ENCODE measurements at regions not wholly inside any gene's neighbourhood (a gene's known extent, or its start where the extent isn't known, plus 50 kb on each side); places are given as distances from the start of the nearest gene placed in this dataset.

- no peak for DNase-seq
Measured at GRCh38 chr9:86679909-86680308, 267.4 kb downstream of the GAS1 start.

GRCh38 chr9:86676396-86676795 lies 270.9 kb downstream of the GAS1 start:
- DNase-seq = no peak

- DNase-seq = no peak
Measured at GRCh38 chr9:86675805-86676204, 271.5 kb downstream of the GAS1 start.

- DNase-seq = no peak
Measured at GRCh38 chr9:86674487-86674886, 272.8 kb downstream of the GAS1 start.

- no peak for DNase-seq
Measured at GRCh38 chr9:86672966-86673365, 274.3 kb downstream of the GAS1 start.

- DNase-seq = no peak
Measured at GRCh38 chr9:86672301-86672700, 275.0 kb downstream of the GAS1 start.

- no peak for DNase-seq
Measured at GRCh38 chr9:86671018-86671417, 276.3 kb downstream of the GAS1 start.

GRCh38 chr9:86670536-86670935 lies 276.8 kb downstream of the GAS1 start:
- no peak for DNase-seq

- DNase-seq = no peak
Measured at GRCh38 chr9:86670076-86670475, 277.2 kb downstream of the GAS1 start.

- no peak for DNase-seq
Measured at GRCh38 chr9:86669422-86669821, 277.9 kb downstream of the GAS1 start.

GRCh38 chr9:86668488-86668887 lies 278.8 kb downstream of the GAS1 start:
- no peak for DNase-seq

- no peak for DNase-seq
Measured at GRCh38 chr9:86667307-86667706, 280.0 kb downstream of the GAS1 start.

- no peak for DNase-seq
Measured at GRCh38 chr9:86665416-86665815, 281.9 kb downstream of the GAS1 start.

- DNase-seq = no peak
Measured at GRCh38 chr9:86664603-86665002, 282.7 kb downstream of the GAS1 start.

GRCh38 chr9:86663905-86664304 lies 283.4 kb downstream of the GAS1 start:
- DNase-seq = no peak

- DNase-seq = no peak
Measured at GRCh38 chr9:86662890-86663468, 284.3 kb downstream of the GAS1 start.

GRCh38 chr9:86660146-86660943 lies 287.0 kb downstream of the GAS1 start:
- DNase-seq = no peak

GRCh38 chr9:86659413-86660046 lies 287.8 kb downstream of the GAS1 start:
- no peak for DNase-seq

- no peak for DNase-seq
Measured at GRCh38 chr9:86655147-86655546, 292.2 kb downstream of the GAS1 start.

- no peak for DNase-seq
Measured at GRCh38 chr9:86653466-86653865, 293.8 kb downstream of the GAS1 start.

- no peak for DNase-seq
Measured at GRCh38 chr9:86652736-86653135, 294.6 kb downstream of the GAS1 start.

- DNase-seq = no peak
Measured at GRCh38 chr9:86649913-86650312, 295.7 kb upstream of the TUT7 start.

GRCh38 chr9:86648828-86649170 lies 294.6 kb upstream of the TUT7 start:
- DNase-seq = no peak

GRCh38 chr9:86648156-86648827 lies 294.1 kb upstream of the TUT7 start:
- no peak for DNase-seq
